Inferior parietal cortex (tissue), 1 donor: ENCODE measurements at regions not wholly inside any gene's neighbourhood (a gene's known extent, or its start where the extent isn't known, plus 50 kb on each side); places are given as distances from the start of the nearest gene placed in this dataset.
"Not testable (repeated sequence)": the region's sequence is repeated elsewhere in the genome, so short reads cannot be mapped to it uniquely, and the experiment has no call there.

Experiments
- DNase-seq: peaks from one replicate; pipeline ENCODE4 v3.0.0-alpha.2; 2016; ENCODE audit errors: extremely low spot score

DNA sequence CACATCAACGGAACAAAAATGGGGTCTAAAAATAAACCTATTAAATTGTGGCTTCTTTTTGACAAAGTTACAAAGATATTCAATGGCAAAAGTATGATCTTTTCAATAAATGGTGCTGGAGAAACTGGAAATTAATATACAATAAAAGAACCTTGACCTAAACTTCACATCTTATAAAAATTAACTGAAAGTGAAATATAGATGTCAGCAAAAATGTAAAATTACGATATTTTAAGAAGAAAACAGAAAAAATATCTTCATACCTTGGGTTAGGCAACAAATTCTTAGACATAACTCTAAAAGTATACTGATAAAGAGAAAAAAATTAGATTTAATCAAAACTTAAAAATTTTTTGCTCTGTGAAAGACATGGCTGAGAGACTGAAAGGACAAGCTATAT is 1909.5 kb upstream of the CDH9 start:
- DNase-seq: no peak

- DNase-seq: no peak
These were observed 1907.5 kb upstream of the CDH9 start for GRCh38 chr5:28945859-28946258.

- not testable (repeated sequence) for DNase-seq
These were observed 1891.0 kb upstream of the CDH9 start for GRCh38 chr5:28929366-28929765.

- not testable (repeated sequence) for DNase-seq
These were observed 1890.0 kb upstream of the CDH9 start for GRCh38 chr5:28928327-28928790.

DNA sequence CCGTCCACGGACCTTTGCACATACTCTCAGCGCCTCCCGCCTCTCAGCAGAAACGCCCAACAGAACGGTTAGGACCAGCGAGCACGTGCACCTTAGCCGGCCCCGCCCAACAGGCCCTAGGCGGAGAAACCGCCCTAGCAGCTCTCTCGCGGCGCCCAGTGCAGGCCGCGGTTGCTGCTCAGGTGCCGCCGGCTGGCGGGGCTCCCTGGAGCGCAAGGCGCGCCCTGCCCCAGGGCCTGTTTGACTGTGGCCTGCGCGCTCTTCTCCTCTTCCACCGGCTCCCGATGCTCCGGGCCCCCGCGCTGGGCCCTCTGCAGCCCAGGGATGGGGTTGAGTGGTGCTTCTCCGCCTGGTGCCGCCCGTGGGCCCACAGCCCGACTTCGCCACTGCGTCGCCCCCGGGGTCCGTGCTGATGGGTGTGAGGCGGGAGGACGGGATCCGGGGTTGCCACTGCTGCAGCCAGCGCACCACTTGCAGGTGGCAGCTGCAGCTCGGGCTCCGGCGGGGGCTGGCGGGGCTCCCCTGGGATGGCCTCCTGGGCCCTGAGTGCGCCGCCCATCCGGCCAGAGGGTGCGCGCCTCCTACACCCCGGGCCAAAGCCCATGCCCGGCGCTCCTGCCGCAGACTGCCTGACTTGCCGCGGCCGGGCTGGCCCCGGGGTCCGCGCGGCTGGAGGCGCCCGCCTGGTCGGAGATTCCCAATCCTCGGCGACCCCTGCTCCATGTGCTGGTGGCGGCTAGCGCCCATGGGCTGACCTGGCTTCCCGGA is 1889.4 kb upstream of the CDH9 start:
- no peak for DNase-seq

- DNase-seq: no peak
These were observed 1888.0 kb upstream of the CDH9 start for GRCh38 chr5:28926422-28926821.

- DNase-seq: no peak
These were observed 1879.2 kb upstream of the CDH9 start for GRCh38 chr5:28917631-28918030.

DNA sequence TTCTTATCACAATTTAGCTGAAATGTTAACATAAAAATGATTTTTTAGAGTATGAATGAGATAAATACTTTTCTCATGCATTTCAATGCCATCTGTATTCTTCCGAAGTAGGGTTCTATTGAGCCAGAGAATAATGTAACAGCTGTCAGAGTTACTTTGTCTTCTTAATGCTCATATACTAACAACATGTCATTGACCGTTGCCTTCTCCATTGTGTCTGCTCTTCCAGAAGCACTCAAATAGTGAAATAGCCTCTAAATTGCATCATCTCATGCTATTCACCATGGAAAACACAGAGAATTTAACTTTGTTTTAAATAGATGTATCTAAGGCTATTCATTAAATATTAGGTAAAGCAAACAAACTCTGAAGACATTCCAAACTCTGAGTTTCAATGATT is 1875.9 kb upstream of the CDH9 start:
- DNase-seq: no peak

GRCh38 chr5:28903643-28904042 is 1865.3 kb upstream of the CDH9 start:
- no peak for DNase-seq

GRCh38 chr5:28896949-28897348 is 1858.6 kb upstream of the CDH9 start:
- no peak for DNase-seq

DNA sequence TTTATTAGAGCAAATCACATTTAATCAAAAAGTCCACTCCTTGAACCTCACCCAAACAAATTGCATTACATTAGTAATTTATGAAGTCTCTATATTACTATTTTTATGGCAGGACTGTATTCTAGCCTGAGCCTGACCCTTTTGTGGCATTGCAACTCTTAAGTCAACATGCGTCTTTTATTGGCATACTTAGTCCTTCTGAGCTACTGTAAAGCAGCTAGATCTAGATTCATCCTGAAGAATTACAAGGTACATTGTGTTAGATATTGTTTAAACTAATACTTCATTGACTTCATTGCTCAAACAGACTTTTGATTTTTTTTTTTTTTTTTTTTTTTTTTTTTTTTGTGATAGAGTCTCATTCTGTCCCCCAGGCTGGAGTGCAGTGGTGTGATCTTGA is 1842.5 kb upstream of the CDH9 start:
- DNase-seq: no peak

GRCh38 chr5:28877050-28877449 is 1838.7 kb upstream of the CDH9 start:
- DNase-seq: no peak

- no peak for DNase-seq
These were observed 1825.6 kb upstream of the CDH9 start for GRCh38 chr5:28864006-28864405.

DNA sequence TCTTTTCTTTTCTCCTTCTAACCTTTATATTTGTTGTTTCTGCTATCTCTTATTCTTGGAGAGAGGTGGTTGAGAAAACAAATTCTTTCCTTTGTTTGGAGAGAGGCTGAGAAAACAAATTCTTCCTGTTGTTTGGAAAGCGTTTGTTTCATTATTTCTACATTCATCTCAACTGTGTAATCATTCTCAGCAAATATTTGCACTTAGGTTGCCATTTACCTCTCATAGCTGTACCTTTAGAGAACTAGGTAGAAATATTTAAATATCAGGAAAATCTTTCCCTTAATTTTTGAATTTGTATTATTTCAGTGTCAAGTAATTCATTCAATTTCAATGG is 1824.4 kb upstream of the CDH9 start:
- DNase-seq: no peak

GRCh38 chr5:28862137-28862859 is 1823.9 kb upstream of the CDH9 start:
- DNase-seq: no peak

DNA sequence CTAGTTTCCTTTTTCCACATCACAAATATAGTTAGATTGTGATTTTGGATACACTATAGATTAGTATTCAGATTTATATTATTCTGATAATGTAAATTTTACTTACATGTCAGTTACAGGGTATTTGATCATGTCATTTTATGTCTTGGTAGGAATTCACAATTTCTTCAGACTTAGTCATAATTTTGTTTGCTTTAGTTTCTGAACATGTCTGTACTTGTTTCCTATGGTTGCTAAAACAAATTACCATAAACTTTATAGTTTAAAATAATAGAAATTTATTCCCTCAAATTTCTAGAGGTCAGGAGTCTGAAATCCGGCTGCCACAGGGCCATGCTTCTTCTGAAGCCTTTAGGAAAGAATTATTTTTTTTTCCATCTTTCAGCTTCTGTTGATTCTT is 1817.2 kb upstream of the CDH9 start:
- DNase-seq: no peak

DNA sequence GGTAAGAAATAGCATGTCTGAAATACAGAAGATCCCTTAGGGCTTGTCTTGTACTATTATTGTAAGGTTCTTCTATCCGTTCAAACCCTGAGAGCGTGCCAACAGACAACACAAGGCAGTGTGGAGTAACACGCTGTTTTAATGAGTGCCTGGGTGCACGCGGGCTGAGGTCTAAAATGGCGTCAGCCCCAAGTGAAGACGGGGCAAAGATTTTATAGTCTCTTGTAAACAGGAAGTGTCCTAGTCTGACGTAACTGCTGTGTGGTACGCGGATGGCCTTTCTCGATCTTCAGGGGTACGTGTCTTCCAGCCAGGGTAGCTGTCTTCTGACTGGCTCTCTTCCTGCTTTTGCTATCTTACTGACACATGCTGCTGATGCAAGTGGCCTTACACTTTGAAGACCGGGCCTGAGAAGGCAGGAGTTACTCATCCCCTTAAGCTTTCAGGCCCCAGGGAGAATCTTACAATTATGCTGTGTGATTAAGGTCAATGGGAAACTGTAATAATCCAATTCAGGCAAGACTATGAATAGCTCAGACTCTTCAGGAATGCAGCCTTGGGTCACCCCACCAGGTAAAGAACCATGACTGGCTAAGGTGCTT is 1812.0 kb upstream of the CDH9 start:
- DNase-seq: no peak

GRCh38 chr5:28831042-28831441 is 1792.7 kb upstream of the CDH9 start:
- no peak for DNase-seq

- no peak for DNase-seq
These were observed 1784.8 kb upstream of the CDH9 start for GRCh38 chr5:28823231-28823630.

DNA sequence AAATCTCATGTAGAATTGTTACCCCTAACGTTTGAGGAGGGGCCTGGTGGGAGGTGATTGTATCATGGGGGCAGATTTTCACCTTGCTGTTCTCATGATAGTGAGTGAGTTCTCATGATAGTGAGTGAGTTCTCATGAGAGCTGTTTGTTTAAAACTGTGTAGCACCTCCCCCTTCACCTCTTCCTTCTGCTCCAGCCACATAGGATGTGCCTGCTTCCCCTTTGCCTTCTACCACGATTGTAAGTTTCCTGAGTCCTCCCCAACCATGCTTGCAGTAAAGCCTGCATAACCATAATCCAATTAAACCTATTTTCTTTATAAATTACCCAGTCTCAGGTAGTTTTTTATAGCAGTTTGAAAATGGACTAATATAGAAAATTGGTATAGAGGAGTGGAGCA is 1783.7 kb upstream of the CDH9 start:
- DNase-seq: no peak

DNA sequence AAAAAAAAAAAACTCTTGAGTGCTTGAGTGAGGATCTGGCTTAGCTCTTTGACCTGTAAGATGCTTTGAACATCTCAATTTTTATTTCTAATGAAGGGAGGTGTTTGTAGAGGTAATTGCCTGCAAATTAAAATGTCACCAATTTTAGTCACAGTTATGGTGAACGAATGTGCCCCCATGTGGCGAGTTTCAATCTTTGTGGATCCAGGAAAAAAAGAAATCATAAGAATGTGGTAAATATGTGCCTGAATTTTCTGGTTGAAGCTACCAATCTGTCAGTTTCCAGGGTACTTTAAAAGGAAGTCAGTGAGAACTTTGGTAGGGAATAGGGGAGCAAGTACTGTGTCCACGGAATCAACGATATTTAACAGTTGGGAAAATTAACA is 1772.4 kb upstream of the CDH9 start:
- DNase-seq: no peak

DNA sequence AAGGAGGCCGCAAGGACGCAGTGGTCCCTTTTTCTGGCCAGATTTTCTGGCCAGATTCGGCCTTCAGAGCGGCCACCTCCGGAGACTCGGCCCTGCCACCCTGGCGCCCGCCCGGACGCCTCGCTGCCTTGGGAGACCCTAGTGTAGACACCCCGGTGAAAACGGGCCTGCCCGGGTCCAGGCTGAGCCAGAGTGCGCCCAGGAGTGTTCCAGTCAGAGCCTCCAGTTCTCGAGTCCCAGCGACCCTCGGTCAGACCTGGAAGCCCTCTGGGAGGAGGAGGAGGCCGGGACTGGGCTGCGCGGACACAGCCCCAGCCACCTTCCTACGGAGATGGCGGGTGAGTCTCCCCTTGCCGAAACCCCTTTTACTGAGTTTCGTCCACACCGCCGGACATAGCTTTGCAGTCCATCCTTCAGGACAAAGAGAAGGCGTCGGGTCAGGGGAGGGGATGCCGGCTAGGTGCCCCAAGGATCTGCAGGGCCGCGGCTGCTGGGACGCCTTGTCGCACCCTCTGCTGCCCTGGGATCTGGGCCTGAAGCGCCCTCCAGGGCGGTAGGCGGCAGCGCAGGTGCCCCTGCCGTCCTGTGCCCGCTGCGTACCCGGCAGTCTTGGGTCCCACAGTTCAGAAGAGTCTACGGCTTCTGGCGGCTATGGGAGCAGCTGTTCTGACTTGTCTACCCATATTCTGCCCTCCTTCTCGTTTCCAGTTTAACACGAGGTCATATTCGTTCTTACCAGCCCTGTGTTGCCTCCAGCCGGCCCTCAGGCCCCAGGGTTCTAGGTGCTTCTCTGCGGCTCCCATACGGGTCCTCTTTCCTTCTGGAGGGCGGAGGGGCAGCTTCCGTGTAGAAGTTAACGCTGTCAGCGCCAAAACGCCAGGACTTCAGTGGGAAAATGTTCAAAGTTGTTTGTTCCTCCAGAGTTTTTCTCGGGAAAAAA is 1771.7 kb upstream of the CDH9 start:
- no peak for DNase-seq
